Common myeloid progenitor, CD34-positive (primary cell): ENCODE measurements at regions not wholly inside any gene's neighbourhood (a gene's known extent, or its start where the extent isn't known, plus 50 kb on each side); places are given as distances from the start of the nearest gene placed in this dataset.

Experiments used
- CTCF ChIA-PET: fragments of 350-600 bp; sonication (Branson Sonifier 250); formaldehyde crosslinking; loops from one replicate; lab custom pipeline; 2021; ENCODE audit warnings: antibody characterized with exemption; lab: Charles Lee
- POLR2A ChIA-PET: fragments of 350-600 bp; sonication (Branson Sonifier 250); formaldehyde crosslinking; loops from one replicate; lab custom pipeline; 2021; ENCODE audit warnings: antibody characterized with exemption; lab: Charles Lee
- DNase-seq, 3 donors: peaks; one replicate each; pipeline versions ENCODE4 v3.0.0 to v3.0.0-alpha.2; 2013
- H3K27ac ChIP-seq, 2 experiments: 1 replicate in 1 of 2; 2 replicates in 1 of 2; pipeline ENCODE4 v1.7.0; 2013; ENCODE audit warnings: inconsistent platforms in 2 of 2, low read length in 2 of 2, mild to moderate bottlenecking in 2 of 2, low read depth in 1 of 2, moderate library complexity in 1 of 2; ENCODE audit not compliant: severe bottlenecking in 2 of 2, insufficient read depth in 1 of 2, poor library complexity in 1 of 2
- H3K27me3 ChIP-seq, 5 experiments: replicated peaks in 2 of 5; 1 replicate in 3 of 5; 2 replicates in 2 of 5; pipeline versions ENCODE4 v1.6.1 to v1.7.0; 2013; ENCODE audit warnings: low read length in 4 of 5, mild to moderate bottlenecking in 2 of 5, moderate library complexity in 2 of 5, inconsistent platforms in 1 of 5; ENCODE audit not compliant: insufficient read depth in 5 of 5, control insufficient read depth in 4 of 5
- H3K36me3 ChIP-seq, 4 experiments: 1 replicate in 2 of 4; 2 replicates in 2 of 4; pipeline versions ENCODE4 v1.6.1 to v1.7.0; 2013; ENCODE audit warnings: low read length in 3 of 4, control low read depth in 1 of 4, mild to moderate bottlenecking in 1 of 4; ENCODE audit not compliant: control insufficient read depth in 4 of 4, insufficient read depth in 4 of 4
- H3K4me1 ChIP-seq, 4 experiments: 1 replicate in 3 of 4; 2 replicates in 1 of 4; pipeline versions ENCODE4 v1.6.1 to v1.7.1; 2013; ENCODE audit warnings: low read length in 3 of 4, mild to moderate bottlenecking in 3 of 4, control low read depth in 1 of 4, inconsistent platforms in 1 of 4, moderate library complexity in 1 of 4; ENCODE audit not compliant: control insufficient read depth in 4 of 4, insufficient read depth in 4 of 4; ENCODE audit errors: control extremely low read depth in 1 of 4
- H3K4me3 ChIP-seq, 7 experiments: 1 replicate in 4 of 7; 2 replicates in 3 of 7; pipeline versions ENCODE4 v1.5.1 to v1.7.0; 2013; ENCODE audit warnings: mild to moderate bottlenecking in 7 of 7, low read length in 6 of 7, moderate library complexity in 6 of 7, inconsistent platforms in 2 of 7, low read depth in 2 of 7, control low read depth in 1 of 7; ENCODE audit not compliant: insufficient read depth in 4 of 7, control insufficient read depth in 1 of 7; ENCODE audit errors: extremely low read depth in 1 of 7
- H3K9me3 ChIP-seq, 5 experiments: 1 replicate in 4 of 5; 2 replicates in 1 of 5; pipeline versions ENCODE4 v1.6.1 to v1.7.1; 2013; ENCODE audit warnings: low read length in 4 of 5, mild to moderate bottlenecking in 2 of 5, inconsistent platforms in 1 of 5, low read depth in 1 of 5, moderate library complexity in 1 of 5; ENCODE audit not compliant: control insufficient read depth in 4 of 5, insufficient read depth in 2 of 5; ENCODE audit errors: control extremely low read depth in 1 of 5
- WGBS: methylation state at CpG from one replicate; pipeline ENCODE4 v1.1.5; 2013; ENCODE audit not compliant: insufficient coverage; 5-methylcytosine and 5-hydroxymethylcytosine counted together

GRCh38 chr11:81339521-81339920, 1394.1 kb downstream of the FAM181B start:
- Histone ChIP-seq H3K9me3 (no peaks in the 10 kb centered on the region), H3K4me3 (no peak overlapping the region), H3K27ac (no peak overlapping the region), H3K27me3 (no peaks in the 10 kb centered on the region), H3K4me1 (no peaks in the 10 kb centered on the region), H3K36me3 (no peaks in the 10 kb centered on the region)
- ChIA-PET POLR2A (no interaction called here), CTCF (no interaction called here)
- WGBS: no CpG with 5 or more reads among the region's 2 CpGs
- DNase-seq: no peak

GRCh38 chr11:81337756-81338155, 1395.9 kb downstream of the FAM181B start:
- H3K4me1 ChIP-seq: no peaks in the 10 kb centered on the region
- no peaks in the 10 kb centered on the region for H3K9me3 ChIP-seq
- WGBS: 67% methylated on average over 1 of the region's 3 CpGs
- H3K4me3 ChIP-seq: no peak overlapping the region
- POLR2A ChIA-PET: no interaction called here
- H3K27ac ChIP-seq: no peak overlapping the region
- no peaks in the 10 kb centered on the region for H3K27me3 ChIP-seq
- CTCF ChIA-PET: no interaction called here
- DNase-seq: no peak
- no peaks in the 10 kb centered on the region for H3K36me3 ChIP-seq

GRCh38 chr11:81332276-81332675, 1401.4 kb downstream of the FAM181B start:
- Histone ChIP-seq H3K27me3 (no peaks in the 10 kb centered on the region), H3K9me3 (no peaks in the 10 kb centered on the region), H3K36me3 (no peaks in the 10 kb centered on the region), H3K4me3 (no peak overlapping the region), H3K27ac (no peak overlapping the region), H3K4me1 (no peaks in the 10 kb centered on the region)
- no CpG with 5 or more reads among the region's 2 CpGs for WGBS
- DNase-seq: no peak
- CTCF ChIA-PET: no interaction called here
- POLR2A ChIA-PET: no interaction called here

- Histone ChIP-seq H3K36me3 (no peaks in the 10 kb centered on the region), H3K4me1 (no peaks in the 10 kb centered on the region), H3K27me3 (no peaks in the 10 kb centered on the region), H3K27ac (no peak overlapping the region), H3K9me3 (no peaks in the 10 kb centered on the region), H3K4me3 (no peak overlapping the region)
- CTCF ChIA-PET: no interaction called here
- 92% methylated on average over 7 of the region's 9 CpGs for WGBS
- DNase-seq: no peak
- POLR2A ChIA-PET: no interaction called here
Observed at GRCh38 chr11:81331611-81332235, 1401.9 kb downstream of the FAM181B start.

GRCh38 chr11:81331088-81331487, 1402.6 kb downstream of the FAM181B start:
- no peaks in the 10 kb centered on the region for H3K9me3 ChIP-seq

GRCh38 chr11:81303038-81303664, 1430.5 kb downstream of the FAM181B start:
- Histone ChIP-seq H3K36me3 (no peaks in the 10 kb centered on the region), H3K4me3 (no peak overlapping the region), H3K4me1 (no peaks in the 10 kb centered on the region), H3K27ac (no peak overlapping the region), H3K27me3 (no peaks in the 10 kb centered on the region), H3K9me3 (no peaks in the 10 kb centered on the region)
- DNase-seq: no peak
- POLR2A ChIA-PET: no interaction called here
- CTCF ChIA-PET: interaction anchor here (0.5 kb wide), 1 partner anchor 9 kb away, joined by 3 read pairs; no protein-coding TSS in a partner anchor
- WGBS: 76% methylated on average over 4 of the region's 5 CpGs

More at GRCh38 chr11:81331088-81331487, 1402.6 kb downstream of the FAM181B start:
- ChIA-PET POLR2A (no interaction called here), CTCF (no interaction called here)
- Histone ChIP-seq H3K27me3 (no peaks in the 10 kb centered on the region), H3K4me3 (no peak overlapping the region), H3K4me1 (no peaks in the 10 kb centered on the region), H3K36me3 (no peaks in the 10 kb centered on the region), H3K27ac (no peak overlapping the region)
- WGBS: 94% methylated on average over 2 of the region's 4 CpGs
- DNase-seq: no peak

- no peaks in the 10 kb centered on the region for H3K27me3 ChIP-seq
- H3K27ac ChIP-seq: no peak overlapping the region
- H3K36me3 ChIP-seq: no peaks in the 10 kb centered on the region
- 78% methylated on average over 3 of the region's 6 CpGs for WGBS
- no peak overlapping the region for H3K4me3 ChIP-seq
- H3K9me3 ChIP-seq: no peaks in the 10 kb centered on the region
- POLR2A ChIA-PET: no interaction called here
- no peak for DNase-seq
- H3K4me1 ChIP-seq: no peaks in the 10 kb centered on the region
- CTCF ChIA-PET: no interaction called here
Observed at GRCh38 chr11:81301166-81301830, 1432.4 kb downstream of the FAM181B start.
